ENCODE measurements at regions not wholly inside any gene's neighbourhood (a gene's known extent, or its start where the extent isn't known, plus 50 kb on each side); places are given as distances from the start of the nearest gene placed in this dataset.
"Not testable (repeated sequence)": the region's sequence is repeated elsewhere in the genome, so short reads cannot be mapped to it uniquely, and the experiment has no call there.

DNA sequence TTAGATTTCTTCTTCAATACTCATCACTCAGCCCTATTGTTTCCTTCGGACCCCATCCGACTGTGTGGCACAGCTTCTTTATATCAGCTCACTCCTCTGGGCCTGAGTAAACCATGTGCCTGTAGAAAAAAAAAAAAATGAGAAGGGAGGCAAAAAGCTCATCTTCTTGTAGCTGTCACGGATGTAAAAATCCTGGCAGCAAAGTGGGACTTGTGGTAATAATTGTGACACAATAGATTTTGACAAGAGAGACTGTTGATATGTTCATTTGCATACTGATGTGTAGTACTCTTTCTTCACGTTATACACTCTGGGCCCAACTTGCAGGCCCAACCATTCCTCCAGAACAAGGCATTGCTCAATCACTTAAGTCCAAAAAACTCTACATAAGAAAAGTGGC lies 270.0 kb upstream of the SMIM21 start:
- H3K27ac ChIP-seq = no peak overlapping the region
- no peaks in the 10 kb centered on the region for H3K36me3 ChIP-seq
- no peaks in the 10 kb centered on the region for H3K27me3 ChIP-seq
- H3K9me3 ChIP-seq = no peaks in the 10 kb centered on the region
- DNase-seq (no peak), ATAC-seq (no peak)
- no peaks in the 10 kb centered on the region for H3K4me1 ChIP-seq
- TF ChIP-seq CTCF (IDR thresholded peaks at IDR 0.05) = no peak
- no peak overlapping the region for H3K4me3 ChIP-seq
- intact Hi-C loops (cut with DNase I) = no loop called here

DNA sequence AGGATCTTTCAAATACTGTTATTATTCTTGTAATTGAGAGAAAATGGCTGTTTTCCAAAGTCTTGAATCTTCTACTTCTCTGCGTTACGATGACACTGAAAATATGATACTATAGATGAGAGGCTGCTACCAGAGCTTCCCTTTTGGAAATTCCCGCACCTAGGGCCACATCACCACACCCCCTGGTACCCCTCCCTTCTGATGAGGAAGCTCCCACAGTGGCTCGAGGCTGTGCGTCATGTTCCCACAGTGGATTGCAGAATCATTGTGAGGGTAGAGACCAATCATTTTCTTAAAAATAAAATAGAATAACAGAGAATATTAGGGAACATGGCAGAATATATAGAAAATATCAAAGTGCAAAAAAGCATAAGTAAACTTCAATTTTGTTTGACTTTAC lies 268.9 kb upstream of the SMIM21 start:
- no peaks in the 10 kb centered on the region for H3K9me3 ChIP-seq
- no peaks in the 10 kb centered on the region for H3K27me3 ChIP-seq
- H3K36me3 ChIP-seq = no peaks in the 10 kb centered on the region
- H3K27ac ChIP-seq = no peak overlapping the region
- no peak for DNase-seq
- intact Hi-C loops (cut with DNase I) = no loop called here
- no peak overlapping the region for H3K4me3 ChIP-seq
- no peak for TF ChIP-seq CTCF (IDR thresholded peaks at IDR 0.05)
- no peak for ATAC-seq
- no peaks in the 10 kb centered on the region for H3K4me1 ChIP-seq

DNA sequence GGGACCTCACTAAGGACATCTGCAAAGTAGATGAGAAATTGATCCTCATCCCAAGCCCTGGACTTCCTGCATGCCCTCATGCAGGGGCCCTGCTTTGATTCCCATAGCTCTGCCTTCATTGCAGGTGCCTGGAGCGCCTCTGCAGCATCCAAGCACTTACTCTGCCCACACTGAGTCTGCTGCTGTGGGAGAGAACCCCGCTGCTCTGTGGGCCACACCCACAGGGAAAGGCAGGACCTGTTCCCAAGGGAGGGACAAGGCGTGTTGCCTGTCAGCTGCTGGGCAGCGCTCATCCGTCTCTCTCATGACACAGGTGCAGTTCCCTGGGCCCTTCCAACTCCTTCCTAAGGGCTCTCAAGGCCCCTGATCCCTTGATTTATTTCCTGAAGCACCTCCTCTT lies 266.8 kb upstream of the SMIM21 start:
- no peak for ATAC-seq
- no peaks in the 10 kb centered on the region for H3K9me3 ChIP-seq
- H3K36me3 ChIP-seq = no peaks in the 10 kb centered on the region
- no peak for DNase-seq
- no peak overlapping the region for H3K4me3 ChIP-seq
- no peaks in the 10 kb centered on the region for H3K4me1 ChIP-seq
- intact Hi-C loops (cut with DNase I) = no loop called here
- TF ChIP-seq CTCF (IDR thresholded peaks at IDR 0.05) = no peak
- no peak overlapping the region for H3K27ac ChIP-seq
- H3K27me3 ChIP-seq = no peaks in the 10 kb centered on the region

DNA sequence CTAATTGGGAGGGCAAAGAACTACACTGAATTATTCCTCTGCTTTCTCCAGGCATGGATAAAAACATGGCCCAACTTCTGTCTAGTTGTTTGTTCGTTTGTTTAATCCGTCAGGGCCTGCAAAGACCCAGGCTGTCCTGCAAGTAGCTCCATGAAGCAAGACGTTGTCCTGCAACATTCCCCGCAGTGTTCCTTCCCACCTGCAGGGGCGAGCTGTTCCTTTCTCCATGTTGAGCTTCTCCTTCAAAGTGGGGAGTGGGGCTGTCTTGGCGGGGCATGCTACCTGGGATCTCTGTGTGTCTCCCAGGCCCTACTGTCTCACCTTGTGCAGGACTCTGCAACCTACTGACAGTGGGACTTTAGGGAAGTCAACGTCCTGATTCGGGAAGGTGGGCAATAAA lies 264.0 kb upstream of the SMIM21 start:
- Histone ChIP-seq H3K27me3 (no peaks in the 10 kb centered on the region), H3K9me3 (no peaks in the 10 kb centered on the region), H3K4me3 (no peak overlapping the region), H3K27ac (no peak overlapping the region), H3K4me1 (no peaks in the 10 kb centered on the region), H3K36me3 (no peaks in the 10 kb centered on the region)
- DNase-seq (no peak), ATAC-seq (no peak)
- no peak for TF ChIP-seq CTCF (IDR thresholded peaks at IDR 0.05)
- intact Hi-C loops (cut with DNase I) = no loop called here

- H3K36me3 ChIP-seq; intact Hi-C loops (cut with DNase I); ATAC-seq; H3K27me3 ChIP-seq; H3K4me3 ChIP-seq; H3K9me3 ChIP-seq; H3K4me1 ChIP-seq; DNase-seq; H3K27ac ChIP-seq: not testable (repeated sequence)
Observed at GRCh38 chr18:75690283-75690682, 262.8 kb upstream of the SMIM21 start.

- H3K27me3 ChIP-seq = no peaks in the 10 kb centered on the region
- no peak for ATAC-seq
- H3K4me1 ChIP-seq = no peaks in the 10 kb centered on the region
- no peak overlapping the region for H3K27ac ChIP-seq
- no peak for TF ChIP-seq CTCF (IDR thresholded peaks at IDR 0.05)
- no peaks in the 10 kb centered on the region for H3K9me3 ChIP-seq
- H3K36me3 ChIP-seq = no peaks in the 10 kb centered on the region
- DNase-seq = no peak
- no peak overlapping the region for H3K4me3 ChIP-seq
- intact Hi-C loops (cut with DNase I) = no loop called here
Observed at GRCh38 chr18:75687626-75688025, 260.1 kb upstream of the SMIM21 start.
